Liver (tissue), 2 donors: ENCODE measurements at regions not wholly inside any gene's neighbourhood (a gene's known extent, or its start where the extent isn't known, plus 50 kb on each side); places are given as distances from the start of the nearest gene placed in this dataset.

Source experiments
- HNF4A ChIP-seq, 2 donors: conservative IDR thresholded peaks; 2 replicates each; pipeline ENCODE4 v1.6.1; 2016; ENCODE audit warnings: antibody characterized with exemption in 2 of 2, mild to moderate bottlenecking in 2 of 2
- MAX ChIP-seq: IDR thresholded peaks from 2 replicates; pipeline ENCODE4 v1.6.1; 2016; ENCODE audit warnings: antibody characterized with exemption
- REST ChIP-seq: IDR thresholded peaks from 2 replicates; pipeline ENCODE4 v1.6.1; 2016; ENCODE audit warnings: antibody characterized with exemption, mild to moderate bottlenecking
- donor health status: healthy.

GRCh38 chr3:115571413-115571812 lies 51.9 kb upstream of the GAP43 start (continued):
- no peak for TF ChIP-seq REST
- TF ChIP-seq HNF4A (conservative IDR thresholded peaks at IDR 0.05): no peak
- TF ChIP-seq MAX: no peak
